HAP-1 (cell line): ENCODE measurements at regions not wholly inside any gene's neighbourhood (a gene's known extent, or its start where the extent isn't known, plus 50 kb on each side); places are given as distances from the start of the nearest gene placed in this dataset.

ENCODE experiments used
- DNase-seq, 2 experiments: peaks; one replicate each; pipeline ENCODE4 v3.0.0-alpha.2; 2016 to 2020; ENCODE audit warnings: low spot score in 2 of 2
- H3K27me3 ChIP-seq: fragments of 250-450 bp; sonication (Bioruptor Pico); 2 replicates; pipeline ENCODE4 v1.5.1; 2020; ENCODE audit warnings: low read depth, mild to moderate bottlenecking, moderate library complexity
- H3K36me3 ChIP-seq: fragments of 250-450 bp; sonication (Bioruptor Pico); replicated peaks from 2 replicates; pipeline ENCODE4 v1.5.1; 2020; ENCODE audit warnings: mild to moderate bottlenecking
- H3K4me1 ChIP-seq: fragments of 250-450 bp; sonication (Bioruptor Pico); 2 replicates; pipeline ENCODE4 v1.5.1; 2020; ENCODE audit warnings: mild to moderate bottlenecking
- H3K4me3 ChIP-seq: fragments of 250-450 bp; sonication (Bioruptor Pico); 2 replicates; pipeline ENCODE4 v1.5.1; 2020; ENCODE audit warnings: mild to moderate bottlenecking, moderate library complexity
- H3K9me3 ChIP-seq: fragments of 250-450 bp; sonication (Bioruptor Pico); 2 replicates; pipeline ENCODE4 v1.5.1; 2020; ENCODE audit warnings: mild to moderate bottlenecking, moderate library complexity
- in situ Hi-C: fragments of 300-500 bp; cut with MboI; formaldehyde crosslinking; loops from 3 replicates; pipeline ENCODE4 v1.14.3; 2020; ENCODE audit warnings: low sequenced_read_pairs, inconsistent platforms, mixed read lengths

DNA sequence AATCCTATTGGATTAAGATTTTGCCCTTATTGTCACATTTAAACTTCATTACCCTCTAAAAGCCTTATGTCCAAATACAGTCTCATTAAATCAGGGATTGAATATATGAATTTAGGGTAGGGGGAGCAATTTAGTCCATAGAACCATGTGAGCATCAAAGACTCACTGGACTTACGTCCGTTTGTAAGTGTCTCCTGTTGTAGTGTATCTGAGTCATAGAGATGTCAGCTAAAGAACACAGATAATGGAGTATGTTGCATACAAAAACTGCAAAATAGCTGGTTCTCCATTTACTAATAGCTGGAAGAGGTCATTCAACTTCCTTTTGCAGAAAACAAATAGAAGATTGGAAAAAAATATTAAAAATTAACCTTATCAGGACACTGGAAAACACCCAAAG is 599.1 kb upstream of the SOX9 start:
- in situ Hi-C loops: no loop called here
- Histone ChIP-seq H3K4me1 (no peaks in the 10 kb centered on the region), H3K4me3 (no peak overlapping the region), H3K36me3 (no peaks in the 10 kb centered on the region), H3K9me3 (no peaks in the 10 kb centered on the region), H3K27me3 (no peaks in the 10 kb centered on the region)
- DNase-seq: no peak

DNA sequence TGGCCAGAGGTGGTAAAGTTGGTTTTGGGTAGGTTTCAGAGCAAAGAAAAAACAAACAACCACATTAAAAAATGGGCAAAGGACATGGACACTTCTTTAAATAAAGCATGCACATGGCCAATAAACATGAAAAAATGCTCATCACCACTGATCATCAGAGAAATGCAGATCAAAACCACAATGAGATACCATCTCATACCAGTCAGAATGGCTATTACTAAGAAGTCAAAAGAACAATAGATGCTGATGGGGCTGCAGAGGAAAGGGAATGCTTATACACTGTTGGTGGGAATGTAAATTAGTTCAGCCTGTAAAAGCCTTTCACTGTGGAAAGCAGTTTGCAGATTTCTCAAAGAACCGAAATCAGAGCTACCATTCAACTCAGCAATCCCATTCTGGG is 598.4 kb upstream of the SOX9 start:
- Histone ChIP-seq H3K4me1 (no peaks in the 10 kb centered on the region), H3K27me3 (no peaks in the 10 kb centered on the region), H3K4me3 (no peak overlapping the region), H3K9me3 (no peaks in the 10 kb centered on the region), H3K36me3 (no peaks in the 10 kb centered on the region)
- no peak for DNase-seq
- in situ Hi-C loops: no loop called here

DNA sequence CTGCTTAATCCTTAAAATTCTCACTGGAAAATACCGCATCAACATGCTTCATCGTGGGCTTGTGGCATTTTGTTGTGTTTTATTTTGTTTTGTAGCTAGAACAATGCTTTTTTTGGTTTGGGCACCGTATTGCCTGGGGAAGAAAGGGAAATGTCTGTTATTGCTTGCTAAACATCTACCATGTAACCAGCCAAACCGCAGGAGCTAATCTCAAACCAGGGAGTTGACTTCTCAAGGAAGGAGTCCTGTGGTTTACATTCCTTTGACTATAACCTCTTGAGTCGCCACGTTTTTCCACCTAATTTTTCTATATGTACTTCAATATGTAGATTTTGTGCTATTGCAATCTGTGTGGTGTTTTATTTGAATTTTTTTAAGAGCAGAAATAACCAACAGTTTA is 593.5 kb upstream of the SOX9 start:
- Histone ChIP-seq H3K4me3 (no peak overlapping the region), H3K4me1 (no peaks in the 10 kb centered on the region), H3K27me3 (no peaks in the 10 kb centered on the region), H3K9me3 (no peaks in the 10 kb centered on the region), H3K36me3 (no peaks in the 10 kb centered on the region)
- DNase-seq: no peak
- in situ Hi-C loops: no loop called here

DNA sequence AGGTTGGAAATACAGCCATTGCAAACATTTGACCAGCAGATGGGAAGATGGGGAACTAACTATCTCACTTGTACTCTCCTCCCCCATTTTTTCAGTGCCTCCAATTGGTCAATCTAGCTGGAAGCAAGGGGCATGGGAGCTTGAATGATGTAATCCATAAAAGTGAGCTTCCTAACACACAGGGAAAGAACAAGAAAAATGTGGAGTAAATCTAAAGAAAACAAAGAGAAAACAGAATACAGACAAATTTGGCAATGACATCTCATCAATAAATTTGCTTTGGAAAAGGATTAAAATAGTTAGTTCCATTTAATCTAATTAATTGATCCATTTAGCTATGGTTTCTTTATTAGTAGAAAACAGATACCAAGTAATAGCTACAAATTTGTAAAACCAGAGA is 592.6 kb upstream of the SOX9 start:
- Histone ChIP-seq H3K4me3 (no peak overlapping the region), H3K36me3 (no peaks in the 10 kb centered on the region), H3K27me3 (no peaks in the 10 kb centered on the region), H3K4me1 (no peaks in the 10 kb centered on the region), H3K9me3 (no peaks in the 10 kb centered on the region)
- no peak for DNase-seq
- in situ Hi-C loops: no loop called here

DNA sequence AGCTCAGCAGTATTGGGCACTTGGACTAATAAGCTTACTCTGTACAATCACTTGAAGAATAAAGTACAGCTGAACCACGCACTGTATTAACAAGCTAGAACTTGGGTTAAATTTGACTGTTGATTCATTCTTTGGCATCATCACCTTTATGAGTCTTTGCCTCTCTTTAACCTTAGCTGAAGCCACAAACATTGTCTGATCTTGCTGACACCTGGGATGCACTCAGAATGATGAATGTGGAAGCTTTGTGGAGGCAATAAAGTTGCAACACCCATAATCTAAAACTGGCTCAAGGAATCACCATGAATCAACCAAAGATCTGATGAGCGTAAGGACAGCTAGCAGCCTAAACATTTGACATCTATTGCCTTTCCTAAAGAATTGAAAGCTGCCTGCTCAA is 590.6 kb upstream of the SOX9 start:
- no peak for DNase-seq
- H3K36me3 ChIP-seq: no peaks in the 10 kb centered on the region
- H3K4me3 ChIP-seq: no peak overlapping the region
- in situ Hi-C loops: no loop called here
- no peaks in the 10 kb centered on the region for H3K4me1 ChIP-seq
- H3K9me3 ChIP-seq: no peaks in the 10 kb centered on the region
- H3K27me3 ChIP-seq: no peaks in the 10 kb centered on the region

DNA sequence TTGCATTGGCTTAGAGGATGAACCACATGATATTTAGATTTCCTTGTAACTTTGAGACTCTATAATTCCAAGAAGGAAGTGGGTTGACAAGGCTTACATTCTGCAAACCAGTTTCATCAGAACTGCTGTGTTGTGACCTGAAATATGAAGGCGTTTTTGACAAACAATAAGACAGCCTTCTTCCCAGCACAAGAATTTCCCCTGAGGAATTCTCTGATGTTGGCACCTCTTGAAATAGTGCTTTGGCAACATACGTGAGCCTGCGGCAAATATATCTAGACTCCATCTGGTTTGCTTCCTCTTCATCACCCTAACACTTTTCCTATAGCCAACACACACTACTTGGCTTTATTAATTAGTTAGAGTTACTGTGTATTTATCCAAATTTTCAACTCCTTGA is 585.5 kb upstream of the SOX9 start:
- Histone ChIP-seq H3K9me3 (0 out of 2 replicates have a peak, but pooled peaks cover 2% of the 10 kb centered on the region), H3K36me3 (no peaks in the 10 kb centered on the region), H3K4me3 (no peak overlapping the region), H3K27me3 (no peaks in the 10 kb centered on the region), H3K4me1 (no peaks in the 10 kb centered on the region)
- no peak for DNase-seq
- in situ Hi-C loops: no loop called here

DNA sequence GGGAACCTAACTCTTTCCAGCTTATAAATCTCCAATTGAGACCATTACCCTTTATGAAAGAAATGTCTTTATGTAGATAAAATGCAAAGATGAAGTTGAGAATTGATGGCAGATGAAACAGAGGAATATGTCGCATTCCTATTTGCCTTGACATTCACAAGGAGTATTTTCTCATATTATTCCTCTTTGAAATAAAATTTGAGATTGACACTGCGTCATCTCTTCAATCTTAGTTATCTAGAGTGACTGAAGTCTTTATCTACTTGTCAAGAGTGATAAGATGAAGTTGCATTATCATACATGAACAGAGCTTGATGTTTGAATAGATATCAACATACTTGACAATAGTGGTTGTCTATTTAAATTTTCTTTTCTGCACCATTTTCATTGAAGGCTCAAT is 574.4 kb upstream of the SOX9 start:
- in situ Hi-C loops: no loop called here
- Histone ChIP-seq H3K4me3 (no peak overlapping the region), H3K9me3 (no peaks in the 10 kb centered on the region), H3K27me3 (no peaks in the 10 kb centered on the region), H3K4me1 (no peaks in the 10 kb centered on the region), H3K36me3 (no peaks in the 10 kb centered on the region)
- no peak for DNase-seq

DNA sequence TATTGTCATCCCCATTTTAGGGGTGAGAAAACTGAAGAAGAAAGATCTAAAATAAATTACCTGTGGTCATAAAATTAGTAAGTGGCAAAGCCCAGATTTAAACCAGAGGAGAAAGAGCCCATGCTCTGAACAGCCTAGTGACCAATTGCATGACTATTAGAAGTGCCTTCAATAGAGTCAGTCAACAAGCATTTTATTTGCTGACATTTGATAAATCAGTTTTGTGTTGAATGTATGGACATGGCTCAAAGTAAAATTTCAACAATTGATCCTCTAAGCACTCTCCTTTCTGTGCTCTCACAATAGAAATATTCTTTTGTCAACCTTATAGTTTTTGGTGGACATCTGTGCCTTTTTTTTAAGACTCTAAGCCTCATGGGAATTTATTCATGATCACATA is 572.9 kb upstream of the SOX9 start:
- no peak overlapping the region for H3K4me3 ChIP-seq
- H3K9me3 ChIP-seq: no peaks in the 10 kb centered on the region
- in situ Hi-C loops: no loop called here
- DNase-seq: no peak
- H3K27me3 ChIP-seq: no peaks in the 10 kb centered on the region
- no peaks in the 10 kb centered on the region for H3K4me1 ChIP-seq
- no peaks in the 10 kb centered on the region for H3K36me3 ChIP-seq

DNA sequence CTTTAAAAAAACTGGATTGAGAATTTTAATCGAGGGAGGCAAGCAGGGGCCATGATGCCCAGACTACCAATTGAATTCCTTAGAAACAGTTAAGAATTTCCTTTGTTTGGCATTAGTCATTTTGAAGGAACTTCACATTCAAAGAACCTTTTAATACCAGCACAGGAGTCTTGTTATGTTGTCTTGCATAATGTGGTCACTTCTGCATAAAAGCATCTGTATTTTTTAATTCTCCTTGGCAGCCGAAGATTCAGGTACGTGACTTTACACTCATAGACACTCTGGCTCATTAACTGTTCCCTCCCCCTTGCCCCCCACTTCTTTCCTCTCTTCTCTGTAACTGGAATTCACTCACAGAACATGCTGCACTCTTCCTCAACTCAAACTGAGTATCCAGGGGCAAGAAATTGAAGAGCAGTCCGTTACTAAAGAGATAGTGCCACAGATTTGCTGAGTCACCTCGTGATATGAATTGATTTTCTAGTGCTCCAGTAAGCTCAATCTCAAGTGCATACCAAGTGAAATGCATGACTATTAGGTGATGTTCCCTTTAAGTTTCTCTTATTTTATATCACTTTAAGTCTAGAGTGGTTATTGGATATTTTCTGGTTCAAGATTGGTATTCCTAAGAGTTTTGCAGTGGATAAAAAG is 572.2 kb upstream of the SOX9 start:
- Histone ChIP-seq H3K4me1 (no peaks in the 10 kb centered on the region), H3K9me3 (no peaks in the 10 kb centered on the region), H3K36me3 (no peaks in the 10 kb centered on the region), H3K4me3 (no peak overlapping the region), H3K27me3 (no peaks in the 10 kb centered on the region)
- no peak for DNase-seq
- in situ Hi-C loops: no loop called here

DNA sequence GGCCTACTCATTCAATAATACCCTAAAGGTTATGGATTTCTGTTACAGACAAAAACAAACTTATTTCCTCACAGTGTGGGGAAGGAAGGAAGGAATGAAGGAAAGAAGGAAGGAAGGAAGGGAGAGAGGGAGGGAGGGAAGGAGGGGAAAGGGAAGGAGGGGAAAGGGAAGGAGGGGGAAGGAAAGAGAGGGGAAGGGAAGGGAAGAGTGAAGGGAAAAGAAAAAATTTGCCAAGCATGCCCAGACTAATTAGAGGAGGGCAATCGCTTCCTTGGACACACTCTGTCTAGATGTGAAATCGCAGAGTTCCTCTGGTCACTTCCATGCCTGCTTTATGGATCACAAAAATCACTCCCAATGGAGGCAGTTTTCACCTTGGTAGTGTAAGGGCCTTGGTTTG is 570.1 kb upstream of the SOX9 start:
- Histone ChIP-seq H3K27me3 (no peaks in the 10 kb centered on the region), H3K4me1 (no peaks in the 10 kb centered on the region), H3K4me3 (no peak overlapping the region), H3K36me3 (no peaks in the 10 kb centered on the region), H3K9me3 (no peaks in the 10 kb centered on the region; the same call in 1 of the 2 replicates)
- in situ Hi-C loops: no loop called here
- DNase-seq: no peak

DNA sequence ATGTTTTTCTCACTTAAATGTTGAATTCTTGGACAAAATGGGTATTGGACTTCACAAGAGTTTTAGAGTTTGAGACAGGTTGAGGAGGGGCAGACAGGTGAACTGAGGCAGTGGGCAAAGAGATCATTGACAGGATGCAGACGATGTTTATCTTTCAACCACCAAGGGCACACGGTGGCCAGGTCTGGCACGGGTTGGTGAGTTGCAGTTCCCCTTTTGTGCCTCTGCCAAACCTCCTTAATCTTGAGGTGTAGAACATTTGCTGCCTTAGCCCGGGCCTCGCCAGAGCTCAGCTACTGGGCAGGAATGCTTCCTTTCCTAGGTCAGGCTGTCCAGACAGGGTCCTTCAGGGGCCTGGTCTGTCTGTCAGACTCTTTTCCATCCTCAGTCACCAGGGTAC is 567.4 kb upstream of the SOX9 start:
- Histone ChIP-seq H3K4me1 (no peaks in the 10 kb centered on the region), H3K9me3 (no peaks in the 10 kb centered on the region; the same call in 1 of the 2 replicates), H3K27me3 (no peaks in the 10 kb centered on the region), H3K36me3 (no peaks in the 10 kb centered on the region), H3K4me3 (no peak overlapping the region)
- in situ Hi-C loops: no loop called here
- DNase-seq: no peak

DNA sequence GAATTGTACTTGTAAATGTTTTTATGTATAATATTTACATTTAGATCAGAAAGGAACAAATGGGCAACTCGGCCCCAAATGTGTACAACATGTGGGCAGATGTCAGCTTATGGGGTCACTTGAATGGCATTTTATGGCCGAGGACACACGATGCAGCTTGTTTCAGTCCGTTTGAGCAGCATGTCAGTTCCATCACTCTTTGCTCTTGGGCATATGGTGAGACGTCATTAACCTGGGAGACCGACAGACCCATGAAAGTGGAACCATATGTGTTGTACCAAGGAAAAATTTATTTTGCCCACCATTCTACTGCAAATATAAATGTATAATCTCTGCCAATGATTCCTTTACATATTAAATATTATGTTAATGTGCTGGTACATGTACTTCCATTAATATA is 561.9 kb upstream of the SOX9 start:
- in situ Hi-C loops: no loop called here
- Histone ChIP-seq H3K27me3 (no peaks in the 10 kb centered on the region), H3K4me1 (no peaks in the 10 kb centered on the region), H3K4me3 (no peak overlapping the region), H3K9me3 (no peaks in the 10 kb centered on the region; the same call in 1 of the 2 replicates), H3K36me3 (no peaks in the 10 kb centered on the region)
- DNase-seq: no peak

DNA sequence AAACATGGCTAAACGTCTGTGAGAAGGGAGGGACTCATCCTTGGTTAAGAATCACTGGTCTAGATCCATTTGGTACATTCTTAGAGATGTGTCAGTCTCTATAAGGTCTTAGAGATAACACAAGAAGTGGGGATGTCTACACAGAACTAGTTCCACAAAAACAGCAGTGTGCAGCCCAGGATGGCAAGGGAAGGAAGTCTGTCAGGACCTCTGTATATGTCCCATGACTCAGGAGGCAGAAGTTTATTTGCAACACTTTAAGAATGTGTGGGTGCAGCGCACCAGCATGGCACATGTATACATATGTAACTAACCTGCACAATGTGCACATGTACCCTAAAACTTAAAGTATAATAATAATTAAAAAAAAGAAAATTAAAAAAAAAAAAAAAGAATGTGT is 548.5 kb upstream of the SOX9 start:
- Histone ChIP-seq H3K36me3 (no peaks in the 10 kb centered on the region), H3K4me3 (no peak overlapping the region), H3K9me3 (no peaks in the 10 kb centered on the region; the same call in 1 of the 2 replicates), H3K4me1 (no peaks in the 10 kb centered on the region), H3K27me3 (no peaks in the 10 kb centered on the region)
- DNase-seq: no peak
- in situ Hi-C loops: no loop called here

DNA sequence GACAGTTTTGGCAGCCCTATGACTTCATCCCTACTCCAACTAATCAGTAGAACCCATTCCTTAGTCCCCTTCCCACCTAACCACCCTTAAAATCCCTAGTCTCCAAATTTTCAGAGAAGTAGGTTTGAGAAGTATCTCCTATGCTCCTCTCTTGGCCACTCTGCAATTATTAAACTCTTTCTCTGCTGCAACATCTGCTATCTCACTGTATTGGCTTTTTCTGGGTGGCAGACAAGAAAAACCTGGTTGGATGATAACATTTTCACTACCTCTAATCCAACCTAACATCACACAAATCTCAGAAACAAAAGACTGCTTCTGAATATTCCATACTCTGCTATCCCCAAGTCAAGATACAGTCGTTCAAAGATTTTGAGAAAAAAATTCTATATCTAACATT is 542.4 kb upstream of the SOX9 start:
- no peaks in the 10 kb centered on the region for H3K36me3 ChIP-seq
- no peaks in the 10 kb centered on the region; the same call in 1 of the 2 replicates for H3K9me3 ChIP-seq
- H3K4me1 ChIP-seq: no peaks in the 10 kb centered on the region
- H3K27me3 ChIP-seq: no peaks in the 10 kb centered on the region
- no peak for DNase-seq
- no peak overlapping the region for H3K4me3 ChIP-seq
- in situ Hi-C loops: no loop called here

DNA sequence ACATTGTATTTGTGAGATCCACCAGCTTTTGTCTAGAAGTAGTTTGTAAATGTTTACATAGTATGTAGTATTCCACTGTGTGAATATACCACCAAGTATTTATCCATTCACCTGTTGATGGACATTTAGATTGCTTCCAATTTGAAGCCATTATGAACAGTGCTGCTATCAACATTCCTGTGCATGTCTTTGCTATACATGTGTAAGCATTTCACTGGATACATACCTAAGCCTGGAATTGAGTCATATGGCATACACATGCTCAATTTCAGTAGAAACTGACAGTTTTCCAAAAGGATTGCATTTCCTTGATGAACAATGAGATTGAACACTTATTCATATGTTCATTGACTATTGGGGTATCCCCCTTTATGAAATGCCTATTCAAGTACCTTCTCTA is 540.6 kb upstream of the SOX9 start:
- H3K9me3 ChIP-seq: no peaks in the 10 kb centered on the region; the same call in 1 of the 2 replicates
- no peaks in the 10 kb centered on the region for H3K4me1 ChIP-seq
- DNase-seq: no peak
- no peaks in the 10 kb centered on the region for H3K36me3 ChIP-seq
- no peaks in the 10 kb centered on the region for H3K27me3 ChIP-seq
- in situ Hi-C loops: no loop called here
- no peak overlapping the region for H3K4me3 ChIP-seq
